CD14-positive monocyte (primary cell): ENCODE measurements at regions not wholly inside any gene's neighbourhood (a gene's known extent, or its start where the extent isn't known, plus 50 kb on each side); places are given as distances from the start of the nearest gene placed in this dataset.

ENCODE experiments used
- DNase-seq, 3 donors: peaks; one replicate each; pipeline ENCODE4 v3.0.0-alpha.2; 2011 to 2022
- H2AFZ ChIP-seq: 2 replicates; pipeline ENCODE4 v1.6.0; 2012; ENCODE audit warnings: mild to moderate bottlenecking, low read depth, low read length, inconsistent platforms; ENCODE audit not compliant: insufficient read depth, poor library complexity, severe bottlenecking
- H3K27ac ChIP-seq, 2 donors: 1 replicate in 1 of 2; 2 replicates in 1 of 2; pipeline ENCODE4 v1.5.1; 2012 to 2013; ENCODE audit warnings: low read length in 2 of 2, control low read depth in 1 of 2, inconsistent platforms in 1 of 2, low read depth in 1 of 2, mild to moderate bottlenecking in 1 of 2
- H3K27me3 ChIP-seq, 2 donors: one replicate each; pipeline versions ENCODE4 v1.6.0 to v1.6.1; 2011 to 2013; ENCODE audit warnings: low read length in 2 of 2; ENCODE audit not compliant: control insufficient read depth in 2 of 2, insufficient read depth in 2 of 2
- H3K36me3 ChIP-seq, 2 donors: replicated peaks in 1 of 2; 1 replicate in 1 of 2; 2 replicates in 1 of 2; pipeline versions ENCODE4 v1.5.1 to v1.6.1; 2012 to 2013; ENCODE audit warnings: low read length in 2 of 2, control low read depth in 1 of 2, inconsistent platforms in 1 of 2, mild to moderate bottlenecking in 1 of 2; ENCODE audit not compliant: insufficient read depth in 2 of 2, control insufficient read depth in 1 of 2
- H3K4me1 ChIP-seq, 2 donors: 1 replicate in 1 of 2; 2 replicates in 1 of 2; pipeline versions ENCODE4 v1.5.1 to v1.6.1; 2012 to 2013; ENCODE audit warnings: low read length in 2 of 2, control low read depth in 1 of 2, inconsistent platforms in 1 of 2, mild to moderate bottlenecking in 1 of 2, moderate library complexity in 1 of 2; ENCODE audit not compliant: insufficient read depth in 2 of 2, control insufficient read depth in 1 of 2
- H3K4me2 ChIP-seq: replicated peaks from 2 replicates; pipeline ENCODE3; 2012; ENCODE audit warnings: low read length, moderate library complexity, mild to moderate bottlenecking; ENCODE audit not compliant: poor library complexity, severe bottlenecking; ENCODE audit errors: extremely low read depth
- H3K4me3 ChIP-seq, 3 experiments: fragments of 200-600 bp in 1 of 3; sonication (generic) in 1 of 3; replicated peaks in 1 of 3; 1 replicate in 2 of 3; 2 replicates in 1 of 3; pipeline ENCODE4 v1.5.1; 2011 to 2013; ENCODE audit warnings: low read length in 3 of 3, mild to moderate bottlenecking in 3 of 3, control low read depth in 2 of 3, low read depth in 2 of 3, inconsistent platforms in 1 of 3, moderate library complexity in 1 of 3
- H3K79me2 ChIP-seq: 2 replicates; pipeline ENCODE4 v1.6.0; 2012; ENCODE audit warnings: mild to moderate bottlenecking, control low read depth, inconsistent platforms, low read length, moderate library complexity; ENCODE audit not compliant: insufficient read depth
- H3K9ac ChIP-seq: 2 replicates; pipeline ENCODE4 v1.6.0; 2017; ENCODE audit warnings: low read length, mild to moderate bottlenecking; ENCODE audit not compliant: insufficient read depth, poor library complexity, severe bottlenecking
- H3K9me3 ChIP-seq, 2 donors: replicated peaks in 1 of 2; 1 replicate in 1 of 2; 2 replicates in 1 of 2; pipeline versions ENCODE4 v1.5.1 to v1.6.1; 2012 to 2013; ENCODE audit warnings: low read length in 2 of 2, control low read depth in 1 of 2; ENCODE audit not compliant: control insufficient read depth in 1 of 2, insufficient read depth in 1 of 2
- H4K20me1 ChIP-seq: 2 replicates; pipeline ENCODE4 v1.6.0; 2012; ENCODE audit warnings: mild to moderate bottlenecking, low read length, control low read depth, moderate library complexity; ENCODE audit not compliant: insufficient read depth
- H3K27ac Mint-ChIP-seq, 7 donors: one replicate each; pipeline ENCODE4 v1.8.0; 2020; ENCODE audit warnings: mild to moderate bottlenecking in 7 of 7, mixed read lengths in 7 of 7, moderate library complexity in 6 of 7, inconsistent platforms in 2 of 7
- H3K27me3 Mint-ChIP-seq, 3 donors: one replicate each; pipeline ENCODE4 v1.8.0; 2021 to 2022; ENCODE audit warnings: low read depth in 3 of 3, mild to moderate bottlenecking in 3 of 3, mixed read lengths in 3 of 3, moderate library complexity in 3 of 3, inconsistent platforms in 1 of 3
- H3K36me3 Mint-ChIP-seq, 2 donors: one replicate each; pipeline ENCODE4 v1.8.0; 2020; ENCODE audit warnings: mixed read lengths in 2 of 2, inconsistent platforms in 1 of 2, mild to moderate bottlenecking in 1 of 2
- H3K4me1 Mint-ChIP-seq: one replicate; pipeline ENCODE4 v1.8.0; 2020; ENCODE audit warnings: mild to moderate bottlenecking, mixed read lengths
- H3K4me3 Mint-ChIP-seq, 2 donors: one replicate each; pipeline ENCODE4 v1.8.0; 2020; ENCODE audit warnings: mild to moderate bottlenecking in 2 of 2, mixed read lengths in 2 of 2, moderate library complexity in 1 of 2
- H3K9me3 Mint-ChIP-seq, 7 donors: one replicate each; pipeline ENCODE4 v1.8.0; 2020 to 2022; ENCODE audit warnings: mixed read lengths in 7 of 7, mild to moderate bottlenecking in 6 of 7, moderate library complexity in 6 of 7, inconsistent platforms in 2 of 7
- CTCF ChIP-seq: fragments of 200-600 bp; IDR thresholded peaks from one replicate; pipeline ENCODE4 v1.8.0; 2022; ENCODE audit warnings: antibody characterized with exemption, mild to moderate bottlenecking
- WGBS: methylation state at CpG from one replicate; pipeline ENCODE4 v1.1.5; 2013; ENCODE audit warnings: missing lambda C conversion rate; ENCODE audit not compliant: insufficient coverage; 5-methylcytosine and 5-hydroxymethylcytosine counted together
- intact Hi-C, 2 donors: fragments of 100-400 bp; cut with micrococcal nuclease; formaldehyde crosslinking; loops; one replicate each; pipeline versions ENCODE4 v1.15.0 to v1.15.1; 2023

GRCh38 chr15:70292076-70292760 is 194.5 kb upstream of the TLE3 start:
- Histone ChIP-seq H3K9ac (no peak overlapping the region), H2AFZ (no peak overlapping the region), H3K4me1 (peaks cover 0 to 3% of the 10 kb centered on the region in 2 donors), H3K4me2 (no peak overlapping the region), H4K20me1 (no peaks in the 10 kb centered on the region), H3K79me2 (no peaks in the 10 kb centered on the region), H3K27ac (no peak overlapping the region), H3K4me3 (no peak overlapping the region), H3K9me3 (no peaks in the 10 kb centered on the region), H3K27me3 (no peaks in the 10 kb centered on the region), H3K36me3 (no peaks in the 10 kb centered on the region)
- intact Hi-C loops: no loop called here
- no peaks in the 10 kb centered on the region for H3K36me3 Mint-ChIP-seq
- peaks cover 0 to 4% (median 0%) of the 10 kb centered on the region in 7 donors for H3K9me3 Mint-ChIP-seq
- H3K27ac Mint-ChIP-seq: peak overlapping the region in 1 of 7 donors; percentile 1
- H3K27me3 Mint-ChIP-seq: peaks cover 0 to 5% (median 0%) of the 10 kb centered on the region in 3 donors
- no peak for TF ChIP-seq CTCF
- H3K4me1 Mint-ChIP-seq: peaks cover 6% of the 10 kb centered on the region
- 97% methylated on average over 8 of the region's 12 CpGs for WGBS
- no peak overlapping the region for H3K4me3 Mint-ChIP-seq
- no peak for DNase-seq

GRCh38 chr15:70291305-70292075 is 193.8 kb upstream of the TLE3 start:
- Mint-ChIP-seq H3K36me3 (no peaks in the 10 kb centered on the region), H3K4me3 (peak overlapping the region in 1 of 2 donors; percentile 27), H3K27me3 (peaks cover 0 to 8% (median 2%) of the 10 kb centered on the region in 3 donors), H3K4me1 (peaks cover 6% of the 10 kb centered on the region), H3K27ac (no peak overlapping the region), H3K9me3 (peaks cover 0 to 4% (median 0%) of the 10 kb centered on the region in 7 donors)
- H2AFZ ChIP-seq: no peak overlapping the region
- no peak overlapping the region for H3K4me2 ChIP-seq
- H3K4me1 ChIP-seq: peaks cover 0 to 3% of the 10 kb centered on the region in 2 donors
- no peak overlapping the region for H3K9ac ChIP-seq
- no peaks in the 10 kb centered on the region for H3K79me2 ChIP-seq
- H3K36me3 ChIP-seq: no peaks in the 10 kb centered on the region
- 98% methylated on average over 5 of the region's 10 CpGs for WGBS
- no peaks in the 10 kb centered on the region for H4K20me1 ChIP-seq
- no peaks in the 10 kb centered on the region for H3K9me3 ChIP-seq
- DNase-seq: no peak
- H3K27me3 ChIP-seq: no peaks in the 10 kb centered on the region
- intact Hi-C loops: no loop called here
- TF ChIP-seq CTCF: no peak
- no peak overlapping the region for H3K4me3 ChIP-seq
- no peak overlapping the region for H3K27ac ChIP-seq
